Panc1 (cell line): ENCODE measurements at regions not wholly inside any gene's neighbourhood (a gene's known extent, or its start where the extent isn't known, plus 50 kb on each side); places are given as distances from the start of the nearest gene placed in this dataset.

Experiments used
- ATAC-seq: fragments of 200-7000 bp; cut with Tn5 transposase; 2 replicates; pipeline ENCODE4 v1.9.1; 2020; ENCODE audit warnings: mild to moderate bottlenecking, moderate library complexity
- BruUV-seq: library from RNA; stranded (reverse); fragments of 400-500 nt; replicated peaks from 2 replicates; lab custom pipeline; 2021; lab: Mats Ljungman, UMichigan
- CTCF ChIA-PET: fragments of 300-600 bp; sonication (Branson Sonifier 250); formaldehyde crosslinking; loops from one replicate; lab custom pipeline; 2022; ENCODE audit warnings: antibody characterized with exemption; lab: Charles Lee
- POLR2A ChIA-PET: fragments of 300-600 bp; sonication (Branson Sonifier 250); formaldehyde crosslinking; loops from one replicate; lab custom pipeline; 2022; ENCODE audit warnings: antibody characterized with exemption; lab: Charles Lee
- DNase-seq: peaks from one replicate; pipeline ENCODE4 v3.0.0-alpha.2; 2010; ENCODE audit warnings: low read depth, low spot score
- H3K27ac ChIP-seq: 2 replicates; pipeline ENCODE4 v1.5.1; 2011; ENCODE audit warnings: mild to moderate bottlenecking, low read length, inconsistent platforms
- H3K27me3 ChIP-seq: fragments of 200-500 bp; sonication (Bioruptor generic); 2 replicates; pipeline ENCODE4 v1.6.0; 2014; ENCODE audit warnings: low read length, inconsistent platforms; ENCODE audit not compliant: control insufficient read depth, insufficient read depth
- H3K36me3 ChIP-seq: fragments of 200-500 bp; sonication (Bioruptor generic); 2 replicates; pipeline ENCODE4 v1.5.1; 2014; ENCODE audit warnings: inconsistent platforms, mild to moderate bottlenecking, low read length, moderate library complexity; ENCODE audit not compliant: control insufficient read depth, insufficient read depth
- H3K4me1 ChIP-seq: 2 replicates; pipeline ENCODE4 v1.5.1; 2011; ENCODE audit warnings: inconsistent platforms, mild to moderate bottlenecking, low read length, moderate library complexity; ENCODE audit not compliant: control insufficient read depth, insufficient read depth
- H3K4me3 ChIP-seq, 2 experiments: 2 replicates each; pipeline ENCODE4 v1.5.1; 2011 to 2012; ENCODE audit warnings: low read depth in 2 of 2, low read length in 2 of 2, mild to moderate bottlenecking in 2 of 2, inconsistent platforms in 1 of 2, moderate library complexity in 1 of 2
- H3K9me3 ChIP-seq: fragments of 200-500 bp; sonication (Bioruptor generic); 2 replicates; pipeline ENCODE4 v1.5.1; 2014; ENCODE audit warnings: low read depth, mild to moderate bottlenecking, inconsistent platforms, low read length, moderate library complexity; ENCODE audit not compliant: control insufficient read depth, insufficient read depth
- POLR2AphosphoS5 ChIP-seq: IDR thresholded peaks from 2 replicates; pipeline ENCODE4 v1.6.1; 2012; ENCODE audit warnings: mild to moderate bottlenecking, low read depth, low read length, moderate library complexity
- SIN3A ChIP-seq: IDR thresholded peaks from 2 replicates; pipeline ENCODE4 v1.6.1; 2012; ENCODE audit warnings: low read depth, mild to moderate bottlenecking, low read length, moderate library complexity, borderline replicate concordance; ENCODE audit not compliant: insufficient read depth
- TCF7L2 ChIP-seq: IDR thresholded peaks from 2 replicates; pipeline ENCODE4 v1.6.1; 2011; ENCODE audit warnings: mild to moderate bottlenecking, low read depth, low read length, inconsistent platforms
- in situ Hi-C: cut with HindIII; loops from 2 replicates; pipeline ENCODE4 v1.10.0; 2016; ENCODE audit warnings: low sequenced_read_pairs, low pct_unique_long_range_greater_than_20kb
- intact Hi-C: fragments of 100-400 bp; cut with micrococcal nuclease; formaldehyde crosslinking; loops from one replicate; pipeline ENCODE4 v1.10.0; 2022; ENCODE audit not compliant: unreplicated experiment
- TF ChIP-seq, protein P1 (sequence below): fragments of 450-650 bp; IDR thresholded peaks from 2 replicates; pipeline ENCODE4 v1.5.1; 2017; ENCODE audit warnings: mild to moderate bottlenecking
- TF ChIP-seq, protein P2 (sequence below), 2 experiments: IDR thresholded peaks; 2 replicates each; pipeline ENCODE4 v1.6.1; 2011 to 2012; ENCODE audit warnings: low read depth in 2 of 2, control low read depth in 1 of 2, low read length in 1 of 2, mild to moderate bottlenecking in 1 of 2, moderate library complexity in 1 of 2; ENCODE audit not compliant: insufficient read depth in 1 of 2

DNA sequence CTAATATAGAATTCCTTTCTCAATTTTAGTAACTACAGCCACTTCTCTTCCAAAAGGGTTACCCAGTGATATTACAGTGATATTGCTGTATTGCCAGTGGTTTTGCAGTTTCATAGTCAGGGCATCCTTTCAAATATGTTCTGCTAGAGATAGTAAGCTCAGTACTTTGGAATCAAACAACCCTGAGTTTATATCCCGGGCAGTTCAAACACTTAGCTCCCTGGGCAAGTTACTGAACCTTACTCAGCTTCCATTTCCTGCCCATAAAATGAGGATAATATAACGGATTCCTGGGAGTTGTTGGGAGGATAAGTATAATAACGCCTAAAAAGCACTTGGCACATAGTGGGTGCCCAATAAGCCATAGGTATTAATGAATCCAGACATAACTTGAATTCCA, 212.6 kb upstream of the PARD3B start:
- BruUV-seq, result no TSS peak
- DNase-seq, result no peak

DNA sequence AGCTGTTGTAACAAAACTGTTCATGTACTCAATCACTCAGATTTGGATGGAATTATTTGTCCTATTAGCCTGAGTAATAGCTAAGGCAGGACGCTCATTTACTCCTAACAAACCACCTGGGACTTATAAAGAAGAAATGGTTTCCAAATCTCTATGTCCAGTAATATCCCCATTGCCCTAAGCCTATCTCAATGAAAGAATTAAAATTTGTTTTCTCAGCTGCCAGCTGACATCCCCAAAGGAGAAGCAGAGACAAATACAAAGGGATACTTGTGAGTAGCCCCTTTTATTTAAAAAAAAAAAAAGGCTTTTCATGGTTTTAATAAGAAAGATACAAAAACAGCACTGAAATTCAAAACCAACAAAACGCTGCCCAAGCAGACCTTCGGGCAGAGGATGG, 211.4 kb upstream of the PARD3B start:
- in situ Hi-C loops, result no loop called here
- CTCF ChIA-PET, result no interaction called here

More for the DNA sequence above, 212.6 kb upstream of the PARD3B start:
- Histone ChIP-seq H3K27ac (no peak overlapping the region), H3K4me1 (no peaks in the 10 kb centered on the region), H3K27me3 (no peaks in the 10 kb centered on the region), H3K9me3 (no peaks in the 10 kb centered on the region), H3K36me3 (no peaks in the 10 kb centered on the region), H3K4me3 (no peak overlapping the region)
- TF ChIP-seq TCF7L2 (no peak), SIN3A (no peak), POLR2AphosphoS5 (no peak)
- TF ChIP-seq, protein P1, sequence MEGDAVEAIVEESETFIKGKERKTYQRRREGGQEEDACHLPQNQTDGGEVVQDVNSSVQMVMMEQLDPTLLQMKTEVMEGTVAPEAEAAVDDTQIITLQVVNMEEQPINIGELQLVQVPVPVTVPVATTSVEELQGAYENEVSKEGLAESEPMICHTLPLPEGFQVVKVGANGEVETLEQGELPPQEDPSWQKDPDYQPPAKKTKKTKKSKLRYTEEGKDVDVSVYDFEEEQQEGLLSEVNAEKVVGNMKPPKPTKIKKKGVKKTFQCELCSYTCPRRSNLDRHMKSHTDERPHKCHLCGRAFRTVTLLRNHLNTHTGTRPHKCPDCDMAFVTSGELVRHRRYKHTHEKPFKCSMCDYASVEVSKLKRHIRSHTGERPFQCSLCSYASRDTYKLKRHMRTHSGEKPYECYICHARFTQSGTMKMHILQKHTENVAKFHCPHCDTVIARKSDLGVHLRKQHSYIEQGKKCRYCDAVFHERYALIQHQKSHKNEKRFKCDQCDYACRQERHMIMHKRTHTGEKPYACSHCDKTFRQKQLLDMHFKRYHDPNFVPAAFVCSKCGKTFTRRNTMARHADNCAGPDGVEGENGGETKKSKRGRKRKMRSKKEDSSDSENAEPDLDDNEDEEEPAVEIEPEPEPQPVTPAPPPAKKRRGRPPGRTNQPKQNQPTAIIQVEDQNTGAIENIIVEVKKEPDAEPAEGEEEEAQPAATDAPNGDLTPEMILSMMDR, result no peak
- TF ChIP-seq, protein P2, sequence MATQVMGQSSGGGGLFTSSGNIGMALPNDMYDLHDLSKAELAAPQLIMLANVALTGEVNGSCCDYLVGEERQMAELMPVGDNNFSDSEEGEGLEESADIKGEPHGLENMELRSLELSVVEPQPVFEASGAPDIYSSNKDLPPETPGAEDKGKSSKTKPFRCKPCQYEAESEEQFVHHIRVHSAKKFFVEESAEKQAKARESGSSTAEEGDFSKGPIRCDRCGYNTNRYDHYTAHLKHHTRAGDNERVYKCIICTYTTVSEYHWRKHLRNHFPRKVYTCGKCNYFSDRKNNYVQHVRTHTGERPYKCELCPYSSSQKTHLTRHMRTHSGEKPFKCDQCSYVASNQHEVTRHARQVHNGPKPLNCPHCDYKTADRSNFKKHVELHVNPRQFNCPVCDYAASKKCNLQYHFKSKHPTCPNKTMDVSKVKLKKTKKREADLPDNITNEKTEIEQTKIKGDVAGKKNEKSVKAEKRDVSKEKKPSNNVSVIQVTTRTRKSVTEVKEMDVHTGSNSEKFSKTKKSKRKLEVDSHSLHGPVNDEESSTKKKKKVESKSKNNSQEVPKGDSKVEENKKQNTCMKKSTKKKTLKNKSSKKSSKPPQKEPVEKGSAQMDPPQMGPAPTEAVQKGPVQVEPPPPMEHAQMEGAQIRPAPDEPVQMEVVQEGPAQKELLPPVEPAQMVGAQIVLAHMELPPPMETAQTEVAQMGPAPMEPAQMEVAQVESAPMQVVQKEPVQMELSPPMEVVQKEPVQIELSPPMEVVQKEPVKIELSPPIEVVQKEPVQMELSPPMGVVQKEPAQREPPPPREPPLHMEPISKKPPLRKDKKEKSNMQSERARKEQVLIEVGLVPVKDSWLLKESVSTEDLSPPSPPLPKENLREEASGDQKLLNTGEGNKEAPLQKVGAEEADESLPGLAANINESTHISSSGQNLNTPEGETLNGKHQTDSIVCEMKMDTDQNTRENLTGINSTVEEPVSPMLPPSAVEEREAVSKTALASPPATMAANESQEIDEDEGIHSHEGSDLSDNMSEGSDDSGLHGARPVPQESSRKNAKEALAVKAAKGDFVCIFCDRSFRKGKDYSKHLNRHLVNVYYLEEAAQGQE (IDR thresholded peaks at IDR 0.05; ENCODE audit: insufficient read depth in 1 of 2, low read depth in 2 of 2, low read length in 1 of 2), result no peak
- ATAC-seq, result no peak
- intact Hi-C loops, result no loop called here
- CTCF ChIA-PET, result no interaction called here
- POLR2A ChIA-PET, result no interaction called here
- in situ Hi-C loops, result no loop called here

More for the DNA sequence above, 211.4 kb upstream of the PARD3B start:
- BruUV-seq, result no TSS peak
- Histone ChIP-seq H3K4me3 (no peak overlapping the region), H3K9me3 (no peaks in the 10 kb centered on the region), H3K36me3 (no peaks in the 10 kb centered on the region), H3K4me1 (no peaks in the 10 kb centered on the region), H3K27ac (no peak overlapping the region), H3K27me3 (no peaks in the 10 kb centered on the region)
- POLR2A ChIA-PET, result no interaction called here
- TF ChIP-seq, protein P1, result no peak
- TF ChIP-seq, protein P2 (IDR thresholded peaks at IDR 0.05; ENCODE audit: insufficient read depth in 1 of 2, low read depth in 2 of 2, low read length in 1 of 2), result no peak
- no peak for TF ChIP-seq TCF7L2
- DNase-seq (no peak), ATAC-seq (no peak)
- intact Hi-C loops, result no loop called here
